ENCODE measurements at regions not wholly inside any gene's neighbourhood (a gene's known extent, or its start where the extent isn't known, plus 50 kb on each side); places are given as distances from the start of the nearest gene placed in this dataset.

- POLR2A ChIA-PET, result no interaction called here
Observed at GRCh38 chr12:111152561-111152960, 216.3 kb downstream of the PHETA1 start.

GRCh38 chr12:111150921-111151840 lies 217.7 kb downstream of the PHETA1 start:
- intact Hi-C loops (cut with micrococcal nuclease; ENCODE audit: unreplicated experiment), result no loop called here
- H3K9me3 Mint-ChIP-seq (ENCODE audit: unreplicated experiment), result no peaks in the 10 kb centered on the region
- H3K27me3 Mint-ChIP-seq (ENCODE audit: insufficient read depth, unreplicated experiment), result peaks cover 6% of the 10 kb centered on the region
- H3K36me3 ChIP-seq (ENCODE audit: control insufficient read depth, insufficient read depth, low read length), result no peaks in the 10 kb centered on the region
- ChIA-PET CTCF (no interaction called here), POLR2A (no interaction called here)
- no peak for DNase-seq
- no peak for TF ChIP-seq CTCF (IDR thresholded peaks at IDR 0.05; ENCODE audit: insufficient read depth in 1 of 2, low read depth in 1 of 2, low read length in 1 of 2, severe bottlenecking in 1 of 2, unreplicated experiment in 1 of 2)
- no peaks in the 10 kb centered on the region for H3K36me3 Mint-ChIP-seq (ENCODE audit: insufficient read depth, unreplicated experiment)
- H3K4me1 ChIP-seq, result no peaks in the 10 kb centered on the region
- H3K4me3 ChIP-seq (ENCODE audit: low read depth, low read length), result no peak overlapping the region
- H3K27me3 ChIP-seq (replicated peaks; ENCODE audit: control insufficient read depth, insufficient read depth, low read length), result no peaks in the 10 kb centered on the region
- BruUV-seq (replicated peaks), result no TSS peak
- no peaks in the 10 kb centered on the region for H3K9me3 ChIP-seq
- H3K4me1 Mint-ChIP-seq (ENCODE audit: low read depth, unreplicated experiment), result peaks cover 2% of the 10 kb centered on the region
- no peak overlapping the region for H3K27ac Mint-ChIP-seq (ENCODE audit: unreplicated experiment)
- H3K4me3 Mint-ChIP-seq (ENCODE audit: unreplicated experiment), result no peak overlapping the region

More at GRCh38 chr12:111152561-111152960, 216.3 kb downstream of the PHETA1 start:
- H3K4me1 Mint-ChIP-seq (ENCODE audit: low read depth, unreplicated experiment), result peaks cover 4% of the 10 kb centered on the region
- Histone ChIP-seq H3K4me3 (ENCODE audit: low read depth, low read length) (no peak overlapping the region), H3K4me1 (no peaks in the 10 kb centered on the region), H3K27me3 (replicated peaks; ENCODE audit: control insufficient read depth, insufficient read depth, low read length) (no peaks in the 10 kb centered on the region), H3K9me3 (no peaks in the 10 kb centered on the region), H3K36me3 (ENCODE audit: control insufficient read depth, insufficient read depth, low read length) (no peaks in the 10 kb centered on the region)
- H3K36me3 Mint-ChIP-seq (ENCODE audit: insufficient read depth, unreplicated experiment), result no peaks in the 10 kb centered on the region
- BruUV-seq (replicated peaks), result no TSS peak
- DNase-seq, result no peak
- no peak overlapping the region for H3K4me3 Mint-ChIP-seq (ENCODE audit: unreplicated experiment)
- no peak for TF ChIP-seq CTCF (IDR thresholded peaks at IDR 0.05; ENCODE audit: insufficient read depth in 1 of 2, low read depth in 1 of 2, low read length in 1 of 2, severe bottlenecking in 1 of 2, unreplicated experiment in 1 of 2)
- H3K9me3 Mint-ChIP-seq (ENCODE audit: unreplicated experiment), result peaks cover 8% of the 10 kb centered on the region
- CTCF ChIA-PET, result no interaction called here
- H3K27me3 Mint-ChIP-seq (ENCODE audit: insufficient read depth, unreplicated experiment), result peaks cover 13% of the 10 kb centered on the region
- no peak overlapping the region for H3K27ac Mint-ChIP-seq (ENCODE audit: unreplicated experiment)
- intact Hi-C loops (cut with micrococcal nuclease; ENCODE audit: unreplicated experiment), result no loop called here

- no peak for TF ChIP-seq CTCF (IDR thresholded peaks at IDR 0.05; ENCODE audit: insufficient read depth in 1 of 2, low read depth in 1 of 2, low read length in 1 of 2, severe bottlenecking in 1 of 2, unreplicated experiment in 1 of 2)
- no peak overlapping the region for H3K27ac Mint-ChIP-seq (ENCODE audit: unreplicated experiment)
- ChIA-PET POLR2A (no interaction called here), CTCF (no interaction called here)
- DNase-seq, result no peak
- no peaks in the 10 kb centered on the region for H3K27me3 ChIP-seq (replicated peaks; ENCODE audit: control insufficient read depth, insufficient read depth, low read length)
- no peaks in the 10 kb centered on the region for H3K4me1 Mint-ChIP-seq (ENCODE audit: low read depth, unreplicated experiment)
- peaks cover 5% of the 10 kb centered on the region for H3K27me3 Mint-ChIP-seq (ENCODE audit: insufficient read depth, unreplicated experiment)
- no TSS peak for BruUV-seq (replicated peaks)
- H3K36me3 ChIP-seq (ENCODE audit: control insufficient read depth, insufficient read depth, low read length), result no peaks in the 10 kb centered on the region
- H3K9me3 Mint-ChIP-seq (ENCODE audit: unreplicated experiment), result no peaks in the 10 kb centered on the region
- intact Hi-C loops (cut with micrococcal nuclease; ENCODE audit: unreplicated experiment), result no loop called here
- no peaks in the 10 kb centered on the region for H3K36me3 Mint-ChIP-seq (ENCODE audit: insufficient read depth, unreplicated experiment)
- H3K4me3 Mint-ChIP-seq (ENCODE audit: unreplicated experiment), result no peak overlapping the region
- no peak overlapping the region for H3K4me3 ChIP-seq (ENCODE audit: low read depth, low read length)
- no peaks in the 10 kb centered on the region for H3K4me1 ChIP-seq
- no peaks in the 10 kb centered on the region for H3K9me3 ChIP-seq
Observed at GRCh38 chr12:111150360-111150759, 218.5 kb downstream of the PHETA1 start.

Measured in Caco-2 (cell line).